NCI-H82 treated with DMSO at 0.1 percent for 48 hours (cell line): ENCODE measurements at regions not wholly inside any gene's neighbourhood (a gene's known extent, or its start where the extent isn't known, plus 50 kb on each side); places are given as distances from the start of the nearest gene placed in this dataset.

ENCODE experiments used
- DNase-seq: peaks from one replicate; lab custom pipeline; 2025; ENCODE audit not compliant: unreplicated experiment; lab: John Stamatoyannopoulos, UW

GRCh38 chr1:181863736-181864135, 197.8 kb downstream of the ZNF648 start:
- no peak for DNase-seq

DNA sequence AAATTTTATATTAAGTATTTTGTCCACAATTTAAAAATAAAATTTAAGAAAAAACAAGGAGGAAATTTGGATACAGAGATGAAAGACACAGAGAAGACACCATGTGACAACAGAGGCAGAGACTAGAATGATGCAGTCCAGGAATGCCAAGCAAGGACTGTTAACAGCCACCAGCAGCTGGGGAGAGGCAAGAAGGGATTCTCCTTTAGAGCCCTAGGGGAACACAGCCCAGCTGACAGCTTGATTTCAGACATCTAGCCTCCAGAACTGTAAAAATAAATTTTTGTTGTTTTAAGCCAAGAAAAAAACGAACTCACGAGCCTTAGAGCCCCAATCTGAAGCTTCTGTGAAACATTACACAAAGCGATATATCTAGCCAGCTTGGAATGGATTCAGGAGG, 198.5 kb downstream of the ZNF648 start:
- DNase-seq: no peak

DNA sequence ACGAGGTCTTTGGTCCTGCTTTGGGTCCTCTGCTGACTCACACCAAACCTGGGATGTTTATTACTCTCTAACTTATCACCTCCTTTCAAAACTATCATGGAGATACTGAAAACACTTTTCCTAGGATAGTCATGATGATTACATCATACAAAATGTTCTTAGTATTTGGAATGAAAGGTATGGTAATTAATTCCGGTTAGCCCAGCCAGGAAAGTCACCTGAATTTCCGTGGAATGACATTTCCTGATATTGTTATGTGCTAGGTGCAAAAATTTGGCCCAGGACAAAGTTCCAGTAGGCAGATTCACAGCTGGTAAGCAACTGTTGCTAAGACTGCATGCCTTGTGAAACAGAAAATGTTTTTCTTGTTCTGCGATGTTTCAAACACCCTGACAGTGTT, 203.4 kb downstream of the ZNF648 start:
- DNase-seq: no peak
